ENCODE measurements at regions not wholly inside any gene's neighbourhood (a gene's known extent, or its start where the extent isn't known, plus 50 kb on each side); places are given as distances from the start of the nearest gene placed in this dataset.

GRCh38 chr17:73939806-73940205 is 263.7 kb upstream of the RPL38 start:
- H3K9me3 Mint-ChIP-seq: no peaks in the 10 kb centered on the region
- no peak overlapping the region for H3K4me3 Mint-ChIP-seq
- no peak for ATAC-seq (replicated peaks in 1 of 2)
- no peak for DNase-seq
- H3K4me1 Mint-ChIP-seq (ENCODE audit: low read depth): no peaks in the 10 kb centered on the region
- no peak overlapping the region for H3K27ac Mint-ChIP-seq
- H3K27me3 Mint-ChIP-seq (ENCODE audit: low read depth): no peaks in the 10 kb centered on the region
- no peaks in the 10 kb centered on the region for H3K36me3 Mint-ChIP-seq (ENCODE audit: insufficient read depth in 2 of 2)

GRCh38 chr17:73940511-73940910 is 263.0 kb upstream of the RPL38 start:
- no peak overlapping the region for H3K27ac Mint-ChIP-seq
- H3K27me3 Mint-ChIP-seq (ENCODE audit: low read depth): no peaks in the 10 kb centered on the region
- no peak overlapping the region for H3K4me3 Mint-ChIP-seq
- DNase-seq (no peak), ATAC-seq (replicated peaks in 1 of 2) (no peak)
- no peaks in the 10 kb centered on the region for H3K4me1 Mint-ChIP-seq (ENCODE audit: low read depth)
- no peaks in the 10 kb centered on the region for H3K36me3 Mint-ChIP-seq (ENCODE audit: insufficient read depth in 2 of 2)
- no peaks in the 10 kb centered on the region for H3K9me3 Mint-ChIP-seq

GRCh38 chr17:73941919-73942530 is 261.5 kb upstream of the RPL38 start:
- Mint-ChIP-seq H3K27ac (no peak overlapping the region), H3K27me3 (ENCODE audit: low read depth) (no peaks in the 10 kb centered on the region), H3K4me1 (ENCODE audit: low read depth) (no peaks in the 10 kb centered on the region), H3K4me3 (no peak overlapping the region), H3K36me3 (ENCODE audit: insufficient read depth in 2 of 2) (no peaks in the 10 kb centered on the region), H3K9me3 (no peaks in the 10 kb centered on the region)
- no peak for DNase-seq
- ATAC-seq (replicated peaks in 1 of 2): no peak

GRCh38 chr17:73942703-73943415 is 260.6 kb upstream of the RPL38 start:
- Mint-ChIP-seq H3K36me3 (ENCODE audit: insufficient read depth in 2 of 2) (no peaks in the 10 kb centered on the region), H3K27ac (no peak overlapping the region), H3K4me1 (ENCODE audit: low read depth) (no peaks in the 10 kb centered on the region), H3K9me3 (no peaks in the 10 kb centered on the region), H3K27me3 (ENCODE audit: low read depth) (no peaks in the 10 kb centered on the region), H3K4me3 (no peak overlapping the region)
- ATAC-seq (replicated peaks in 1 of 2): no peak
- DNase-seq: no peak

- DNase-seq (no peak), ATAC-seq (replicated peaks in 1 of 2) (no peak)
- H3K36me3 Mint-ChIP-seq (ENCODE audit: insufficient read depth in 2 of 2): no peaks in the 10 kb centered on the region
- H3K27ac Mint-ChIP-seq: no peak overlapping the region
- H3K4me3 Mint-ChIP-seq: no peak overlapping the region
- H3K27me3 Mint-ChIP-seq (ENCODE audit: low read depth): no peaks in the 10 kb centered on the region
- no peaks in the 10 kb centered on the region for H3K4me1 Mint-ChIP-seq (ENCODE audit: low read depth)
- H3K9me3 Mint-ChIP-seq: no peaks in the 10 kb centered on the region
These were observed 259.9 kb upstream of the RPL38 start for GRCh38 chr17:73943416-73944110.

GRCh38 chr17:73944366-73944765 is 259.1 kb upstream of the RPL38 start:
- no peaks in the 10 kb centered on the region for H3K27me3 Mint-ChIP-seq (ENCODE audit: low read depth)
- no peak for ATAC-seq (replicated peaks in 1 of 2)
- H3K27ac Mint-ChIP-seq: no peak overlapping the region
- no peaks in the 10 kb centered on the region for H3K36me3 Mint-ChIP-seq (ENCODE audit: insufficient read depth in 2 of 2)
- H3K4me3 Mint-ChIP-seq: no peak overlapping the region
- no peaks in the 10 kb centered on the region for H3K4me1 Mint-ChIP-seq (ENCODE audit: low read depth)
- no peaks in the 10 kb centered on the region for H3K9me3 Mint-ChIP-seq
- DNase-seq: no peak

GRCh38 chr17:73947281-73947965 is 256.1 kb upstream of the RPL38 start:
- ATAC-seq (replicated peaks in 1 of 2) (no peak), DNase-seq (no peak)
- Mint-ChIP-seq H3K27ac (no peak overlapping the region), H3K4me3 (no peak overlapping the region), H3K4me1 (ENCODE audit: low read depth) (no peaks in the 10 kb centered on the region), H3K36me3 (ENCODE audit: insufficient read depth in 2 of 2) (no peaks in the 10 kb centered on the region), H3K27me3 (ENCODE audit: low read depth) (no peaks in the 10 kb centered on the region), H3K9me3 (no peaks in the 10 kb centered on the region)

- Mint-ChIP-seq H3K4me1 (ENCODE audit: low read depth) (no peaks in the 10 kb centered on the region), H3K27me3 (ENCODE audit: low read depth) (no peaks in the 10 kb centered on the region), H3K9me3 (no peaks in the 10 kb centered on the region), H3K36me3 (ENCODE audit: insufficient read depth in 2 of 2) (no peaks in the 10 kb centered on the region), H3K4me3 (no peak overlapping the region), H3K27ac (no peak overlapping the region)
- DNase-seq (no peak), ATAC-seq (replicated peaks in 1 of 2) (no peak)
These were observed 255.5 kb upstream of the RPL38 start for GRCh38 chr17:73947966-73948355.

GRCh38 chr17:73949903-73950592 is 253.4 kb upstream of the RPL38 start:
- no peak for DNase-seq
- no peaks in the 10 kb centered on the region for H3K9me3 Mint-ChIP-seq
- H3K4me3 Mint-ChIP-seq: no peak overlapping the region
- H3K4me1 Mint-ChIP-seq (ENCODE audit: low read depth): no peaks in the 10 kb centered on the region
- no peak overlapping the region for H3K27ac Mint-ChIP-seq
- no peaks in the 10 kb centered on the region for H3K27me3 Mint-ChIP-seq (ENCODE audit: low read depth)
- H3K36me3 Mint-ChIP-seq (ENCODE audit: insufficient read depth in 2 of 2): no peaks in the 10 kb centered on the region
- no peak for ATAC-seq (replicated peaks in 1 of 2)

GRCh38 chr17:73950593-73950914 is 252.9 kb upstream of the RPL38 start:
- Mint-ChIP-seq H3K4me1 (ENCODE audit: low read depth) (no peaks in the 10 kb centered on the region), H3K36me3 (ENCODE audit: insufficient read depth in 2 of 2) (no peaks in the 10 kb centered on the region), H3K27me3 (ENCODE audit: low read depth) (no peaks in the 10 kb centered on the region), H3K9me3 (no peaks in the 10 kb centered on the region), H3K4me3 (no peak overlapping the region), H3K27ac (no peak overlapping the region)
- DNase-seq: no peak
- ATAC-seq (replicated peaks in 1 of 2): no peak

GRCh38 chr17:73952082-73952479 is 251.4 kb upstream of the RPL38 start:
- DNase-seq (no peak), ATAC-seq (replicated peaks in 1 of 2) (no peak)
- no peaks in the 10 kb centered on the region for H3K4me1 Mint-ChIP-seq (ENCODE audit: low read depth)
- no peaks in the 10 kb centered on the region for H3K27me3 Mint-ChIP-seq (ENCODE audit: low read depth)
- peak overlapping the region in 1 of 2 donors; percentile 6 for H3K4me3 Mint-ChIP-seq
- H3K36me3 Mint-ChIP-seq (ENCODE audit: insufficient read depth in 2 of 2): no peaks in the 10 kb centered on the region
- no peak overlapping the region for H3K27ac Mint-ChIP-seq
- H3K9me3 Mint-ChIP-seq: no peaks in the 10 kb centered on the region

- ATAC-seq (replicated peaks in 1 of 2) (peak; percentile 69 to 70), DNase-seq (peak; percentile 52 to 54)
- Mint-ChIP-seq H3K4me1 (ENCODE audit: low read depth) (no peaks in the 10 kb centered on the region), H3K27ac (no peak overlapping the region), H3K4me3 (no peak overlapping the region), H3K9me3 (no peaks in the 10 kb centered on the region), H3K27me3 (ENCODE audit: low read depth) (no peaks in the 10 kb centered on the region), H3K36me3 (ENCODE audit: insufficient read depth in 2 of 2) (no peaks in the 10 kb centered on the region)
These were observed 250.8 kb upstream of the RPL38 start for GRCh38 chr17:73952480-73953205.

All from activated T-cell treated with anti-CD3 and anti-CD28 coated beads, Interleukin-2, amount 50 U/mL, for 72 hours (primary cell).